ENCODE measurements at regions not wholly inside any gene's neighbourhood (a gene's known extent, or its start where the extent isn't known, plus 50 kb on each side); places are given as distances from the start of the nearest gene placed in this dataset.

DNA sequence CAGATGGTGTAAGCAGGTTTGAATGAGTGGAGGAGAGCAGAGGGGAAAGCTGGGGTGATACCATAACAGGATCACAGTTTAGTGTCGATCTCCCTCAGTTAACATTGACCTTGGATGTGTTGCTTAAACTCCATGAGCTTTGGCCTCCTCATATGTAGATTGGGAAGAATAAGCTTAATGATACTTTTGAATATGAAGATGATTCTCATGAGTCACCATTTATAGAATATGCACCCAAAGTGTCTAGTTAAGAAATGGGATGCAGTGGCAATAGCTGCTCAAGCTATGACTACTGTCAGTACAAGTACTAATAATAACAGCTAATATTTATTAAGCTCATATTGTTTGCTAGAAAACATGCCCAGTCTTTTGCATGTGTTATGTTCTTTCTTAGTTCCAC is 236.2 kb upstream of the KIRREL3 start:
- Histone ChIP-seq H3K4me3 (ENCODE audit: low read length in 3 of 3) (no peak overlapping the region), H3K27me3 (ENCODE audit: control insufficient read depth in 3 of 3, insufficient read depth in 3 of 3, low read length in 3 of 3) (no peaks in the 10 kb centered on the region), H3K9me3 (ENCODE audit: control insufficient read depth in 3 of 3, low read length in 3 of 3) (no peaks in the 10 kb centered on the region), H3K4me1 (ENCODE audit: control insufficient read depth in 3 of 3, insufficient read depth in 3 of 3, low read length in 3 of 3) (no peaks in the 10 kb centered on the region), H3K27ac (ENCODE audit: low read depth, low read length) (no peak overlapping the region), H3K36me3 (ENCODE audit: control insufficient read depth in 3 of 3, insufficient read depth in 3 of 3, low read length in 3 of 3) (no peaks in the 10 kb centered on the region), H3K9ac (ENCODE audit: low read depth in 1 of 3, low read length in 3 of 3) (no peak overlapping the region)

DNA sequence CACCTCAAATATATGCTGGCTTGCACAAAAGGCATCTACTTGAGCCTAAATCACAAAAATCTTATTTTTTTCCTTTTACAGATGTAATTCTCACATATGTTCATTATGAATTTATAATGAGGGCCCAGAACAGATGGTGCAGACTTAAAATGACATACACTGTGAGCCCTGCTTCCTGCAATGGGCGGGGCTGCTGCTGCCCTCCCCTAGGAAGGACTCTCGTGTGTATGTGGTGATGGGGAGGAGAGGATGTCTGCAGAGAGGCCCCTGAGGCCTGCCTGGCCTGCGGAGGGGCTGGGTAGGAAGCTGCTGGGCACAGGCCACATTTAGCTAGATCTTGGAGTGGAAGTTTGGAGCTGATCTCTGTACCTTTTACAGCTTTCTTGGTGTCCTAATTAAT is 233.4 kb upstream of the KIRREL3 start:
- no peaks in the 10 kb centered on the region for H3K27me3 ChIP-seq (ENCODE audit: control insufficient read depth in 3 of 3, insufficient read depth in 3 of 3, low read length in 3 of 3)
- H3K4me1 ChIP-seq (ENCODE audit: control insufficient read depth in 3 of 3, insufficient read depth in 3 of 3, low read length in 3 of 3) = no peaks in the 10 kb centered on the region
- no peak overlapping the region for H3K27ac ChIP-seq (ENCODE audit: low read depth, low read length)
- no peaks in the 10 kb centered on the region for H3K9me3 ChIP-seq (ENCODE audit: control insufficient read depth in 3 of 3, low read length in 3 of 3)
- H3K36me3 ChIP-seq (ENCODE audit: control insufficient read depth in 3 of 3, insufficient read depth in 3 of 3, low read length in 3 of 3) = no peaks in the 10 kb centered on the region
- H3K4me3 ChIP-seq (ENCODE audit: low read length in 3 of 3) = no peak overlapping the region
- H3K9ac ChIP-seq (ENCODE audit: low read depth in 1 of 3, low read length in 3 of 3) = no peak overlapping the region

DNA sequence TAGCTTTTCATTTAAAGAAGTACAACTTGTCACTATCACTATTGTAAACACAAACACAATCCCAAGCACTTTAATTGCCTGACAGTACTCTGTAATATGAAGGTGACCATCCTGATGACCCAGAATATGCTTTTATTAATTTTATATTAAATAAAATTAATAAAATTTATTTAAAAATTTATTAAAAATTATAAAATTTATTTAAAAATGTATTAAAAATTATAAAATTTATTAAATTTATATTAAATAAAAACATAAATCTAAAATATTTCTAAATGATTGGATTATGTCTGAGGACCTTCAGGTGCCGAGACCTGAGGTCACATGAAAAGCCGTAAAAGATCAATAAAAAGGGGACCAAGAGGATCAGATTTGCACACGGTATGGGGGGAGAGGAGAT is 229.8 kb upstream of the KIRREL3 start:
- no peak overlapping the region for H3K9ac ChIP-seq (ENCODE audit: low read depth in 1 of 3, low read length in 3 of 3)
- H3K4me1 ChIP-seq (ENCODE audit: control insufficient read depth in 3 of 3, insufficient read depth in 3 of 3, low read length in 3 of 3) = no peaks in the 10 kb centered on the region
- no peaks in the 10 kb centered on the region for H3K36me3 ChIP-seq (ENCODE audit: control insufficient read depth in 3 of 3, insufficient read depth in 3 of 3, low read length in 3 of 3)
- H3K4me3 ChIP-seq (ENCODE audit: low read length in 3 of 3) = no peak overlapping the region
- H3K27me3 ChIP-seq (ENCODE audit: control insufficient read depth in 3 of 3, insufficient read depth in 3 of 3, low read length in 3 of 3) = no peaks in the 10 kb centered on the region
- no peaks in the 10 kb centered on the region for H3K9me3 ChIP-seq (ENCODE audit: control insufficient read depth in 3 of 3, low read length in 3 of 3)
- no peak overlapping the region for H3K27ac ChIP-seq (ENCODE audit: low read depth, low read length)

DNA sequence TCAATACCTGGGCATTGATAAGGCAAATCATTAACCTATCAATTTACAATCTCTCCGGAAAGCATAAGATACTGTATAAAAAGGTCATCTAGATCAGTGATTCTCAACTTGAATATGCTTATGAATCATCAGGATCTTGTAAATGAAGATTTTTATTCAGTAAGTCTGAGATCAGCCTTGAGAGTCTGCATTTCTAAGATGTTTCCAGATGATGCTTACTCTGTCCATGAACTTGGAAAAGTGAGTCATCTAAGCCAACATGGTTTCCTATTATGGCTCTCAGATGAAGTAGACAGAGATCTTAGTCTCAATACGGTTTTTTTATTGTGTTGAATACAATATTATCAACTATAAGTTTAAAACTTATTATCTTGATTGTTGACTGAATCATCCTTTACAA is 226.4 kb upstream of the KIRREL3 start:
- no peak overlapping the region for H3K4me3 ChIP-seq (ENCODE audit: low read length in 3 of 3)

DNA sequence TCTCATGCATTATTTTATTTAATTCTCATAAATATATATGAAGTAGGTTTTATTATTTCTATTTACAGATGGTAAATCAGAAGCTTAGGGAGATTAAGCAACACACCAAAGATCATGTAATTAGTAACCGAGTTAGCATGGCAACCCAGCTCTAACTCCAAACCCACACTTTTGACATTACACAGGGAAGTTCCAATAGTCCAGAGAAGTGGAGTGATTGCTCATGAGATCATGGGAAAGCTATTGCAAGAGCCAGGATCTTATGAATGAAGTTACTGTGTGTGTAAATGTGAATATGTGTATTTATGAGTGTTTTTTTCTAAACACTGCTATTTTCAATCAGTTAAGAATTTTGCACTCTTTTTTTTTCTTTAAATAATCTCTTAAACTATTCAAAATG is 225.8 kb upstream of the KIRREL3 start:
- no peak overlapping the region for H3K27ac ChIP-seq (ENCODE audit: low read depth, low read length)
- no peaks in the 10 kb centered on the region for H3K9me3 ChIP-seq (ENCODE audit: control insufficient read depth in 3 of 3, low read length in 3 of 3)
- no peak overlapping the region for H3K4me3 ChIP-seq (ENCODE audit: low read length in 3 of 3)
- H3K4me1 ChIP-seq (ENCODE audit: control insufficient read depth in 3 of 3, insufficient read depth in 3 of 3, low read length in 3 of 3) = no peaks in the 10 kb centered on the region
- no peaks in the 10 kb centered on the region for H3K36me3 ChIP-seq (ENCODE audit: control insufficient read depth in 3 of 3, insufficient read depth in 3 of 3, low read length in 3 of 3)
- no peaks in the 10 kb centered on the region for H3K27me3 ChIP-seq (ENCODE audit: control insufficient read depth in 3 of 3, insufficient read depth in 3 of 3, low read length in 3 of 3)
- H3K9ac ChIP-seq (ENCODE audit: low read depth in 1 of 3, low read length in 3 of 3) = no peak overlapping the region

More for the DNA sequence above, 226.4 kb upstream of the KIRREL3 start:
- Histone ChIP-seq H3K36me3 (ENCODE audit: control insufficient read depth in 3 of 3, insufficient read depth in 3 of 3, low read length in 3 of 3) (no peaks in the 10 kb centered on the region), H3K27ac (ENCODE audit: low read depth, low read length) (no peak overlapping the region), H3K9me3 (ENCODE audit: control insufficient read depth in 3 of 3, low read length in 3 of 3) (no peaks in the 10 kb centered on the region), H3K9ac (ENCODE audit: low read depth in 1 of 3, low read length in 3 of 3) (no peak overlapping the region), H3K27me3 (ENCODE audit: control insufficient read depth in 3 of 3, insufficient read depth in 3 of 3, low read length in 3 of 3) (no peaks in the 10 kb centered on the region), H3K4me1 (ENCODE audit: control insufficient read depth in 3 of 3, insufficient read depth in 3 of 3, low read length in 3 of 3) (no peaks in the 10 kb centered on the region)

DNA sequence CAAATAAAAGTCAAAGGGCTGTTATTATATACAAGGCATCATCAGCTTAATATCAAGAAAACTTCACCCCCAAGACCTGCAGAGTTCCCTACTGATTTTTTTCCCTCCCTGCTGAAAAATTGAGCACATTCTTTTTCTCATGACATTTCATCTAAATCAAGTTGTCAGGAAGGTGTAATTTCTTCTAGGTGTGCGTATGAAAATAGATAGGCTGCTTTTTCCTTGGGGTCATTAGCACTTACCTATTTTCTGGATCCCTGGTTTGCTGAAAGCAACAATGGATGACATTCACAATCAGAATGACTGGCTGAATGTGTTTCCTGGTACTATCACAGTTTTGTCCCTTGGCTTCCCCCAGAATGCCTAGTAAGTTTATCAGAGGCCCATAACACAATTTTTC is 225.0 kb upstream of the KIRREL3 start:
- no peaks in the 10 kb centered on the region for H3K4me1 ChIP-seq (ENCODE audit: control insufficient read depth in 3 of 3, insufficient read depth in 3 of 3, low read length in 3 of 3)
- H3K36me3 ChIP-seq (ENCODE audit: control insufficient read depth in 3 of 3, insufficient read depth in 3 of 3, low read length in 3 of 3) = no peaks in the 10 kb centered on the region
- H3K9ac ChIP-seq (ENCODE audit: low read depth in 1 of 3, low read length in 3 of 3) = no peak overlapping the region

DNA sequence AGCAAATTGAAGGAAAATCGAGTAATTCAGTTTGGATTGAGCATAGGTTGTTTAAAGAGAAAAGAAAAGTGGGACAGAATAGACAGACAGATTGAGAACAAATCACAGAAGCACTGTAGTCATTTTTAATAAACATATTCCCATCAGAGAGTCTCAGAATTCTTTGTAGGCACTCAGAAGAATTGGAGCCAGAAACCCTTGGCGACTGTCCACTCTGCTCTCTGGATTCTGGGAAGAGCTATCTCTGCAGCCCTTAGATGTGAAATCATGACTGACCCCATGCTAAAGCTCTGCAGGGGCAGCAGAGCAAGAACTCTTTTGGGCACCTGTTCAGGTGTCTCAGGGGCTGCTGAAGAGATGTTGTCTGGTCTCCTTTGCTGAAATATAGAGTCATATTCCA is 223.7 kb upstream of the KIRREL3 start:
- H3K27me3 ChIP-seq (ENCODE audit: control insufficient read depth in 3 of 3, insufficient read depth in 3 of 3, low read length in 3 of 3) = no peaks in the 10 kb centered on the region
- no peak overlapping the region for H3K27ac ChIP-seq (ENCODE audit: low read depth, low read length)

More for the DNA sequence above, 225.0 kb upstream of the KIRREL3 start:
- Histone ChIP-seq H3K27ac (ENCODE audit: low read depth, low read length) (no peak overlapping the region), H3K27me3 (ENCODE audit: control insufficient read depth in 3 of 3, insufficient read depth in 3 of 3, low read length in 3 of 3) (no peaks in the 10 kb centered on the region), H3K9me3 (ENCODE audit: control insufficient read depth in 3 of 3, low read length in 3 of 3) (no peaks in the 10 kb centered on the region), H3K4me3 (ENCODE audit: low read length in 3 of 3) (no peak overlapping the region)

DNA sequence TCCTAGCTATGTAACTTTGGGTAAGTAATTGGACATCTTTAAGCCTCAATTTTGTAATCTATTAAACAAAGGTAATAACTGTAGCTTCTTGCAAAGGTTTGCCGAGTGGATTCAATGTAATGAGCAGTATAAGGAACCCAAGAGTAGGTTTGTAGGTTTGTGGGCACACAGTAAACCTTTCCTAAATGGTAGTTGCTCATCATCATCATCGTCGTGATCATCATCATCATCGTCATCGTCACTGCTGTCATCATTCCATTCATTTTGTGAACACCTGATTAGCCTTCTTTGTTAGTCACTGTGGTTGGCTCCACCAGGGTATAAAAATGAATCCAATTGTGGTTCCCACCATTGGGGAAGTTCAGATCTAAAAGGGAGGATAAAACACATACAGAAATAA is 223.1 kb upstream of the KIRREL3 start:
- H3K27ac ChIP-seq (ENCODE audit: low read depth, low read length) = no peak overlapping the region
- H3K4me1 ChIP-seq (ENCODE audit: control insufficient read depth in 3 of 3, insufficient read depth in 3 of 3, low read length in 3 of 3) = no peaks in the 10 kb centered on the region
- no peaks in the 10 kb centered on the region for H3K9me3 ChIP-seq (ENCODE audit: control insufficient read depth in 3 of 3, low read length in 3 of 3)

More for the DNA sequence above, 223.7 kb upstream of the KIRREL3 start:
- Histone ChIP-seq H3K9me3 (ENCODE audit: control insufficient read depth in 3 of 3, low read length in 3 of 3) (no peaks in the 10 kb centered on the region), H3K9ac (ENCODE audit: low read depth in 1 of 3, low read length in 3 of 3) (no peak overlapping the region), H3K4me3 (ENCODE audit: low read length in 3 of 3) (no peak overlapping the region), H3K36me3 (ENCODE audit: control insufficient read depth in 3 of 3, insufficient read depth in 3 of 3, low read length in 3 of 3) (no peaks in the 10 kb centered on the region), H3K4me1 (ENCODE audit: control insufficient read depth in 3 of 3, insufficient read depth in 3 of 3, low read length in 3 of 3) (no peaks in the 10 kb centered on the region)

DNA sequence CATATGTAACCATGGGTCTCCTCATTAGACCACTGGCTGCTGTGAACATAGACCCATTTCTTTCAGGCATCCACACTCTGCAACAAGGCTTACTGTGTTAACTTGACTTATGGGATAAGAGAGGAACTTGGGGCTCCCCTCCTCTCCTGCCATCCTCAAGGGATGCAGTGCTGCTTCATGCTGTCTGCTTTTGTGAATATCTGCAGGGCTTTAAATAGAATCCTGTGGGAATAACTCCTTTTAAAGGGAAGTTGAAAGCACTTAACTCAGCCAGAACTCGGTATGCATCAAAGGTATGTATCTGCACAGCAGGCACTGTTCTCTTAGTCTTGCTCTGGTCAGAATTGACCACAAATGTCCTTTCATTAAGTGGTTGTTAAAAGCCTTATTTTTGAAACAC is 222.5 kb upstream of the KIRREL3 start:
- Histone ChIP-seq H3K27me3 (ENCODE audit: control insufficient read depth in 3 of 3, insufficient read depth in 3 of 3, low read length in 3 of 3) (no peaks in the 10 kb centered on the region), H3K9ac (ENCODE audit: low read depth in 1 of 3, low read length in 3 of 3) (no peak overlapping the region), H3K4me3 (ENCODE audit: low read length in 3 of 3) (no peak overlapping the region), H3K9me3 (ENCODE audit: control insufficient read depth in 3 of 3, low read length in 3 of 3) (no peaks in the 10 kb centered on the region), H3K27ac (ENCODE audit: low read depth, low read length) (no peak overlapping the region), H3K4me1 (ENCODE audit: control insufficient read depth in 3 of 3, insufficient read depth in 3 of 3, low read length in 3 of 3) (no peaks in the 10 kb centered on the region), H3K36me3 (ENCODE audit: control insufficient read depth in 3 of 3, insufficient read depth in 3 of 3, low read length in 3 of 3) (no peaks in the 10 kb centered on the region)

More for the DNA sequence above, 223.1 kb upstream of the KIRREL3 start:
- no peaks in the 10 kb centered on the region for H3K36me3 ChIP-seq (ENCODE audit: control insufficient read depth in 3 of 3, insufficient read depth in 3 of 3, low read length in 3 of 3)
- H3K4me3 ChIP-seq (ENCODE audit: low read length in 3 of 3) = no peak overlapping the region
- H3K9ac ChIP-seq (ENCODE audit: low read depth in 1 of 3, low read length in 3 of 3) = no peak overlapping the region
- no peaks in the 10 kb centered on the region for H3K27me3 ChIP-seq (ENCODE audit: control insufficient read depth in 3 of 3, insufficient read depth in 3 of 3, low read length in 3 of 3)

DNA sequence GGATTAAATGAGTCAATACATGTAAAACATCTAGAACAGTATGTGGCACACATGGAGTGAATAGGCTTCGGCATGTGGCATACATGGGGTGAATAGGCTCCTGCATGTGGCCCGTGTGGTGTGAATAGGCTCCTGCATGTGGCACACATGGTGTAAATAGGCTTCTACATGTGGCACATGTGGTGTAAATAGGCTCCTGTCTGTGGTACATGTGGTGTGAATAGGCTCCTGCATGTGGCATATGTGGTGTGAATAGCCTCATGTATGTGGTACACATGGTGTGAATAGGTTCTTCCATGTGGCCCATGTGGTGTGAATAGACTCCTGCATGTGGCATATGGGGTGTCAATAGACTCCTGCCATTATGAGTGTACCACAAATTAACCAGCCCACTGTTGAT is 219.1 kb upstream of the KIRREL3 start:
- Histone ChIP-seq H3K4me1 (ENCODE audit: control insufficient read depth in 3 of 3, insufficient read depth in 3 of 3, low read length in 3 of 3) (no peaks in the 10 kb centered on the region), H3K9ac (ENCODE audit: low read depth in 1 of 3, low read length in 3 of 3) (no peak overlapping the region), H3K36me3 (ENCODE audit: control insufficient read depth in 3 of 3, insufficient read depth in 3 of 3, low read length in 3 of 3) (no peaks in the 10 kb centered on the region), H3K27ac (ENCODE audit: low read depth, low read length) (no peak overlapping the region), H3K4me3 (ENCODE audit: low read length in 3 of 3) (no peak overlapping the region), H3K9me3 (ENCODE audit: control insufficient read depth in 3 of 3, low read length in 3 of 3) (no peaks in the 10 kb centered on the region), H3K27me3 (ENCODE audit: control insufficient read depth in 3 of 3, insufficient read depth in 3 of 3, low read length in 3 of 3) (peaks cover 0 to 3% (median 0%) of the 10 kb centered on the region in 3 donors)

DNA sequence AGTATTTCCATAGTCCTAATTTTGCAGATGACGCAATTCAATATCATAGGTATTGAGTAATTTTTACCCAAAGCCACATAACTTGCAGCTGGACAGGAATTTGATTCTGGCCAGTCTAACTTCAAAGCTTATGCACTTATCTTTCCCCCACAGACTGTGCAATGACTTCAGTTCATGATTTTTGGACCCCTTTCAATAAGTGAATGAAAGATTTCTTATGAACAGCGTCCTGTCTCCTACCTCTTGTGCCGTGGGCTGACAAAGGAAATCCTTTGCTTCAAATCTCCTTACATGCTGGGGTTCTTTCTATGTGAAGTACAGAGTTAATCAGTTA is 217.7 kb upstream of the KIRREL3 start:
- no peak overlapping the region for H3K9ac ChIP-seq (ENCODE audit: low read depth in 1 of 3, low read length in 3 of 3)
- peaks cover 0 to 3% (median 0%) of the 10 kb centered on the region in 3 donors for H3K27me3 ChIP-seq (ENCODE audit: control insufficient read depth in 3 of 3, insufficient read depth in 3 of 3, low read length in 3 of 3)
- H3K4me3 ChIP-seq (ENCODE audit: low read length in 3 of 3) = no peak overlapping the region
- H3K9me3 ChIP-seq (ENCODE audit: control insufficient read depth in 3 of 3, low read length in 3 of 3) = no peaks in the 10 kb centered on the region
- no peaks in the 10 kb centered on the region for H3K4me1 ChIP-seq (ENCODE audit: control insufficient read depth in 3 of 3, insufficient read depth in 3 of 3, low read length in 3 of 3)
- H3K36me3 ChIP-seq (ENCODE audit: control insufficient read depth in 3 of 3, insufficient read depth in 3 of 3, low read length in 3 of 3) = no peaks in the 10 kb centered on the region
- H3K27ac ChIP-seq (ENCODE audit: low read depth, low read length) = no peak overlapping the region
